IMR-90 (cell line): ENCODE measurements at regions not wholly inside any gene's neighbourhood (a gene's known extent, or its start where the extent isn't known, plus 50 kb on each side); places are given as distances from the start of the nearest gene placed in this dataset.

ENCODE experiments used
- ATAC-seq: fragments of 200-7000 bp; cut with Tn5 transposase; 2 replicates; pipeline ENCODE4 v1.9.1; 2020; ENCODE audit warnings: low read depth, mild to moderate bottlenecking, moderate library complexity
- BruUV-seq: library from RNA; stranded (reverse); fragments of 400-500 nt; replicated peaks from 2 replicates; lab custom pipeline; 2021; lab: Mats Ljungman, UMichigan
- CTCF ChIA-PET: fragments of 300-600 bp; formaldehyde crosslinking; extraction: SDS; loops from one replicate; lab custom pipeline; 2021; ENCODE audit warnings: antibody characterized with exemption; lab: Yijun Ruan, JAX
- POLR2A ChIA-PET: fragments of 300-600 bp; sonication (Branson Sonifier 250); formaldehyde crosslinking; loops from one replicate; lab custom pipeline; 2022; ENCODE audit warnings: antibody characterized with exemption; ENCODE audit not compliant: unreplicated experiment; lab: Charles Lee
- DNase-seq: peaks from one replicate; pipeline ENCODE4 v3.0.0; 2013
- H2AFZ ChIP-seq: replicated peaks from 2 replicates; pipeline ENCODE3; 2013; ENCODE audit warnings: low read length, mild to moderate bottlenecking; ENCODE audit not compliant: poor library complexity
- H2AK5ac ChIP-seq: 2 replicates; pipeline ENCODE4 v1.6.1; 2013; ENCODE audit warnings: low read depth, low read length, inconsistent platforms
- H2AK9ac ChIP-seq: replicated peaks from 2 replicates; pipeline ENCODE3; 2013; ENCODE audit warnings: mild to moderate bottlenecking, low read depth, low read length, moderate library complexity; ENCODE audit not compliant: poor library complexity
- H2BK120ac ChIP-seq: 2 replicates; pipeline ENCODE4 v1.6.1; 2013; ENCODE audit warnings: low read depth, low read length, inconsistent platforms
- H2BK15ac ChIP-seq: 3 replicates; pipeline ENCODE4 v1.6.1; 2013; ENCODE audit warnings: low read depth, low read length, inconsistent platforms
- H2BK20ac ChIP-seq: 2 replicates; pipeline ENCODE4 v1.6.1; 2013; ENCODE audit warnings: low read depth, mild to moderate bottlenecking, inconsistent platforms, low read length, moderate library complexity
- H2BK5ac ChIP-seq: 2 replicates; pipeline ENCODE4 v1.6.1; 2013; ENCODE audit warnings: mild to moderate bottlenecking, low read depth, low read length, inconsistent platforms; ENCODE audit not compliant: poor library complexity, severe bottlenecking
- H3K14ac ChIP-seq: replicated peaks from 2 replicates; pipeline ENCODE4 v1.6.1; 2013; ENCODE audit warnings: low read depth, low read length, inconsistent platforms
- H3K18ac ChIP-seq: 2 replicates; pipeline ENCODE4 v1.6.1; 2013; ENCODE audit warnings: low read depth, low read length, control low read depth
- H3K23ac ChIP-seq: 2 replicates; pipeline ENCODE4 v1.6.1; 2013; ENCODE audit warnings: low read depth, low read length, inconsistent platforms
- H3K27ac ChIP-seq: 2 replicates; pipeline ENCODE4 v1.5.1; 2013; ENCODE audit warnings: mild to moderate bottlenecking, control low read depth, low read length; ENCODE audit not compliant: insufficient read depth
- H3K27me3 ChIP-seq: 2 replicates; pipeline ENCODE4 v1.6.1; 2013; ENCODE audit warnings: low read length; ENCODE audit not compliant: control insufficient read depth, insufficient read depth
- H3K36me3 ChIP-seq: 2 replicates; pipeline ENCODE4 v1.6.1; 2013; ENCODE audit warnings: low read length, mixed read lengths; ENCODE audit not compliant: control insufficient read depth, insufficient read depth
- H3K4ac ChIP-seq: 2 replicates; pipeline ENCODE4 v1.6.1; 2013; ENCODE audit warnings: low read depth, low read length, inconsistent platforms
- H3K4me1 ChIP-seq: 2 replicates; pipeline ENCODE4 v1.6.1; 2013; ENCODE audit warnings: low read length, mixed read lengths; ENCODE audit not compliant: control insufficient read depth, insufficient read depth
- H3K4me2 ChIP-seq: 2 replicates; pipeline ENCODE4 v1.6.1; 2013; ENCODE audit warnings: low read depth, mild to moderate bottlenecking, control low read depth, low read length, moderate library complexity
- H3K4me3 ChIP-seq: 2 replicates; pipeline ENCODE4 v1.5.1; 2013; ENCODE audit warnings: low read depth, mild to moderate bottlenecking, control low read depth, low read length, moderate library complexity; ENCODE audit not compliant: insufficient read depth
- H3K56ac ChIP-seq: 2 replicates; pipeline ENCODE4 v1.6.1; 2013; ENCODE audit warnings: low read length, inconsistent platforms; ENCODE audit not compliant: insufficient read depth; ENCODE audit errors: extremely low read depth
- H3K79me1 ChIP-seq, 2 experiments: 2 replicates each; pipeline ENCODE4 v1.6.1; 2013; ENCODE audit warnings: low read length in 2 of 2, inconsistent platforms in 1 of 2, low read depth in 1 of 2
- H3K9ac ChIP-seq: 2 replicates; pipeline ENCODE4 v1.6.1; 2013; ENCODE audit warnings: low read depth, low read length, control low read depth
- H3K9me1 ChIP-seq: 2 replicates; pipeline ENCODE4 v1.6.1; 2013; ENCODE audit warnings: low read length, inconsistent platforms; ENCODE audit not compliant: insufficient read depth
- H3K9me3 ChIP-seq: 2 replicates; pipeline ENCODE4 v1.6.1; 2013; ENCODE audit warnings: low read length; ENCODE audit not compliant: control insufficient read depth, insufficient read depth
- H4K20me1 ChIP-seq: 2 replicates; pipeline ENCODE4 v1.6.1; 2013; ENCODE audit warnings: low read length, inconsistent platforms; ENCODE audit not compliant: insufficient read depth
- H4K5ac ChIP-seq: 2 replicates; pipeline ENCODE4 v1.6.1; 2013; ENCODE audit warnings: mild to moderate bottlenecking, low read depth, low read length, control low read depth
- H4K8ac ChIP-seq, 2 experiments: 2 replicates each; pipeline ENCODE4 v1.6.1; 2013; ENCODE audit warnings: low read depth in 2 of 2, low read length in 2 of 2, control low read depth in 1 of 2, inconsistent platforms in 1 of 2
- H4K91ac ChIP-seq: 2 replicates; pipeline ENCODE4 v1.6.1; 2013; ENCODE audit warnings: low read depth, low read length, inconsistent platforms; ENCODE audit not compliant: insufficient read depth
- BHLHE40 ChIP-seq: fragments of 150-350 bp; IDR thresholded peaks from 2 replicates; pipeline ENCODE4 v1.6.1; 2016; ENCODE audit warnings: mild to moderate bottlenecking, low read depth, low read length
- RCOR1 ChIP-seq: IDR thresholded peaks from 2 replicates; pipeline ENCODE4 v1.6.1; 2012; ENCODE audit warnings: mild to moderate bottlenecking, low read length, improper control_type of control experiment; ENCODE audit not compliant: insufficient replicate concordance
- WGBS, 2 experiments: methylation state at CpG; one replicate each; pipeline versions ENCODE4 v1.1.5 to v1.1.7; 2013; ENCODE audit warnings: missing lambda C conversion rate in 2 of 2; ENCODE audit not compliant: insufficient read length in 1 of 2; ENCODE audit errors: extremely low coverage in 2 of 2; 5-methylcytosine and 5-hydroxymethylcytosine counted together
- dilution Hi-C: fragments of 300-500 bp; cut with HindIII; formaldehyde crosslinking; loops from one replicate; pipeline ENCODE4 v1.14.3; 2018; ENCODE audit warnings: low sequenced_read_pairs; ENCODE audit not compliant: unreplicated experiment
- in situ Hi-C: fragments of 300-500 bp; cut with MboI; formaldehyde crosslinking; loops from 3 replicates; pipeline ENCODE4 v1.14.3; 2019; ENCODE audit warnings: low sequenced_read_pairs, inconsistent platforms, mixed read lengths
- intact Hi-C: fragments of 100-400 bp; cut with micrococcal nuclease; formaldehyde crosslinking; loops from 2 replicates; pipeline ENCODE4 v1.10.0; 2022

- no peak for ATAC-seq
- 0% methylated on average over 1 of the region's 5 CpGs; no CpG with 5 or more reads in 1 of the 2 experiments for WGBS, 2 experiments
- Histone ChIP-seq H3K23ac (no peak overlapping the region), H2AK5ac (no peak overlapping the region), H3K4me3 (no peak overlapping the region), H3K36me3 (no peaks in the 10 kb centered on the region), H4K20me1 (no peaks in the 10 kb centered on the region), H2AK9ac (no peak overlapping the region), H4K91ac (no peak overlapping the region), H2BK5ac (no peak overlapping the region), H3K9ac (no peak overlapping the region), H3K4me2 (no peak overlapping the region), H3K14ac (no peak overlapping the region), H3K79me1 (no peaks in the 10 kb centered on the region), H3K9me3 (peaks cover 59% of the 10 kb centered on the region), H3K9me1 (no peaks in the 10 kb centered on the region), H2BK15ac (no peak overlapping the region), H4K5ac (no peak overlapping the region), H2BK20ac (no peak overlapping the region), H3K4me1 (no peaks in the 10 kb centered on the region), H3K18ac (no peak overlapping the region), H3K56ac (no peak overlapping the region), H3K4ac (no peak overlapping the region), H2AFZ (no peak overlapping the region), H3K27me3 (no peaks in the 10 kb centered on the region), H2BK120ac (no peak overlapping the region), H3K27ac (no peak overlapping the region), H4K8ac (no peak overlapping the region)
- dilution Hi-C loops (no loop called here), in situ Hi-C loops (no loop called here), intact Hi-C loops (no loop called here)
- no peak for DNase-seq
- ChIA-PET CTCF (no interaction called here), POLR2A (no interaction called here)
- no TSS peak for BruUV-seq
- TF ChIP-seq BHLHE40 (no peak), RCOR1 (no peak)
Observed at GRCh38 chr1:5662744-5663126, 329.5 kb downstream of the NPHP4 start.
